GM20000 (cell line): ENCODE measurements at regions not wholly inside any gene's neighbourhood (a gene's known extent, or its start where the extent isn't known, plus 50 kb on each side); places are given as distances from the start of the nearest gene placed in this dataset.
"Not testable (repeated sequence)": the region's sequence is repeated elsewhere in the genome, so short reads cannot be mapped to it uniquely, and the experiment has no call there.

Source experiments
- DNase-seq: peaks from one replicate; pipeline ENCODE4 v3.0.0; 2012; ENCODE audit warnings: low spot score
- CTCF ChIP-seq: IDR thresholded peaks from 2 replicates; pipeline ENCODE4 v1.5.1; 2012; ENCODE audit warnings: mild to moderate bottlenecking, control low read depth; ENCODE audit errors: extremely low read depth, missing control alignments

GRCh38 chr10:77724820-77725219 lies 87.2 kb upstream of the KCNMA1 start:
- TF ChIP-seq CTCF = no peak
- no peak for DNase-seq

- no peak for DNase-seq
- no peak for TF ChIP-seq CTCF
Observed at GRCh38 chr10:77723376-77723775, 85.8 kb upstream of the KCNMA1 start.

DNA sequence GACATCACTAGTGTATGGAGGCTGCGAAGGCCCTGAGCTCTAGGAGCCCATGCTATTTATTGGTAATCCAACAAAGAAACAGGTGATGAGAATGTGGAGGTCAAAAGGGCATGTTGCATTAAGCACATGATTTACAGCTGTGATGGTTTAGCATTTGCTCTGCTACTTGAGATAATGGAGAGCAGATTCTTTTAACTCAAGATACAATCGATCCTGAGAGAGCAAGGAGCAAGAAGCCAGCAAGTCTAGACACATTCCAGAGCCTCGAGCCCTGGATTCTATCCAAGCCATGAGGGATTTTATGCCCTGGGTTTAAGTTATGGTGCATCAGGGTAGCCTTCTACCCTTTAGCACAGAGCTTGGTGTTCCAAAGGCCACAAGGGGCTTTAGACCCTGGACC lies 85.3 kb upstream of the KCNMA1 start:
- DNase-seq = not testable (repeated sequence)

DNA sequence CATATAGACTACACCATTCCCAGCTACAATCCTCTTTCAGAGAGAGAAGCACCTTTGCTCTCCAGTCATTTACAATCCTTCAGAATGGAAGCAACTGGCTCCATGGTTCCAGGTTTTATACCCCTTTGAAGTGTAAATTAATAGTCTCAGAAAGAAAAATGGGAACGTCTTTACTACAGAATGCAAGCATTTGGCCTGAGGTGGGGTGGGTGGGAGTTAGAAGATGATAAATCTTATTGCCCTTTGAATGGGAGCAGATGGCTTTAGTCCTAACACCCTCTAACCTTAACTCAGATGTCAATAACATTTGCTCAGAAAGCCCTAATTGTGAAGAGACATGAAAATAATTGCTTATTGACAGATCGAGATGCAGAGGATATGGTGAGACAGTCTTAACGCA lies 84.2 kb upstream of the KCNMA1 start:
- no peak for DNase-seq
- no peak for TF ChIP-seq CTCF

DNA sequence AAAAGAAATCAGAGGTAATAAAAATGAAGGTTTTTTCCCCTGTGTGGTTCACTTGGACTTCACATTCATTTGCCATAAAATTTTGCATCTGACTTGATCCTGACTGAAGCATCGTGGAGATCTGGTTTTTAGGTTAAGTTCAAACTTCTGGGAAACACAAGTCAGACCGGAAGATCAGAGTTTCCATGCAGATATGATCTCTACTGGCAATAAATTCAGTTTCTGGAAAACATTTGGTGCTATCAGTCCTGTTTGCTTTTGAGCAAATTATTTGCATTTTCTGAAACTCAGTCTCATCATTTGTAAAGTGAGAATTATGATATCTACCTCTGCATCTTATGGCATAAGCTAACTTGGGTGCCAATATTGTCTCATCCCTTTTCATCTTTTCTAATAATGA lies 81.3 kb upstream of the KCNMA1 start:
- TF ChIP-seq CTCF = no peak
- no peak for DNase-seq

- not testable (repeated sequence) for DNase-seq
Observed at GRCh38 chr10:77718312-77718711, 80.7 kb upstream of the KCNMA1 start.

DNA sequence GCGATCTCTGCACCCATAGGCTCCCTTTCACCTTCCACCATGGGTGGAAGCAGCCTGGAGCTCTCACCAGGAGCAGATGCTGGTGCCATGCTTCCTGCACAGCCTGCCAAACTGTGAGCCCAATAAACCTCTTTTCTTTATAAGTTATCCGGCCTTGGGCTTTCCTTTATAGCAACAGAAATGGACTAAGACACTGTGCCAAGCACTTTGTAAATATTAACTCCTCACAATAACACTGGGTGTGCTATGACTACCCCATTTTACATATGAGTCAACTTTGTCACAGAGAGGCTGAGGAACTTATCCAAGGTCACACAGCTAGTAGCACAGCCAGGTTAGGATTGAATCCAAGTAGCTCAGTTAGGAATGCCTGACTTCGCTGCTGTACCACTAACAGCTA lies 79.7 kb upstream of the KCNMA1 start:
- TF ChIP-seq CTCF = no peak
- DNase-seq = no peak

GRCh38 chr10:77716458-77717317 lies 79.1 kb upstream of the KCNMA1 start:
- no peak for TF ChIP-seq CTCF
- DNase-seq = no peak
